Neural progenitor cell (in vitro differentiated cells): ENCODE measurements at regions not wholly inside any gene's neighbourhood (a gene's known extent, or its start where the extent isn't known, plus 50 kb on each side); places are given as distances from the start of the nearest gene placed in this dataset.
"Not testable (repeated sequence)": the region's sequence is repeated elsewhere in the genome, so short reads cannot be mapped to it uniquely, and the experiment has no call there.

Source experiments
- DNase-seq: peaks from one replicate; pipeline ENCODE4 v3.0.0-alpha.2; 2016; ENCODE audit warnings: low spot score
- H2AFZ ChIP-seq: fragments of 200-600 bp; sonication (generic); replicated peaks from 2 replicates; pipeline ENCODE4 v1.6.1; 2016; ENCODE audit warnings: antibody characterized with exemption
- H3F3A ChIP-seq: fragments of 200-600 bp; sonication (generic); 2 replicates; pipeline ENCODE4 v1.6.1; 2016; ENCODE audit warnings: antibody characterized with exemption, low read depth
- H3K27ac ChIP-seq: fragments of 200-600 bp; sonication (generic); 2 replicates; pipeline ENCODE4 v1.5.1; 2016; ENCODE audit warnings: mild to moderate bottlenecking
- H3K27me3 ChIP-seq: fragments of 200-600 bp; sonication (generic); 2 replicates; pipeline ENCODE4 v1.6.1; 2016; ENCODE audit warnings: mild to moderate bottlenecking, moderate library complexity
- H3K36me3 ChIP-seq: fragments of 200-600 bp; sonication (generic); 2 replicates; pipeline ENCODE4 v1.5.1; 2016
- H3K4me1 ChIP-seq: fragments of 200-600 bp; sonication (generic); 2 replicates; pipeline ENCODE4 v1.6.1; 2016; ENCODE audit warnings: mixed run types
- H3K4me2 ChIP-seq: fragments of 200-600 bp; sonication (generic); 2 replicates; pipeline ENCODE4 v1.6.1; 2016
- H3K4me3 ChIP-seq: fragments of 200-600 bp; sonication (generic); 2 replicates; pipeline ENCODE4 v1.5.1; 2016
- H3K79me2 ChIP-seq: fragments of 200-600 bp; sonication (generic); 2 replicates; pipeline ENCODE4 v1.6.1; 2016; ENCODE audit warnings: low read depth
- H3K9ac ChIP-seq: fragments of 200-600 bp; sonication (generic); 2 replicates; pipeline ENCODE4 v1.6.1; 2016
- H3K9me3 ChIP-seq: fragments of 200-600 bp; sonication (generic); 2 replicates; pipeline ENCODE4 v1.5.1; 2016; ENCODE audit warnings: low read depth
- H4K20me1 ChIP-seq: fragments of 200-600 bp; sonication (generic); 2 replicates; pipeline ENCODE4 v1.6.1; 2016; ENCODE audit warnings: low read depth
- H3K27ac Mint-ChIP-seq: 3 replicates; pipeline ENCODE4 v1.8.0; 2021; ENCODE audit warnings: mixed read lengths
- H3K27me3 Mint-ChIP-seq: 2 replicates; pipeline ENCODE4 v1.8.0; 2022; ENCODE audit warnings: low read depth, mild to moderate bottlenecking, inconsistent platforms, moderate library complexity, mixed read lengths; ENCODE audit not compliant: insufficient read depth
- H3K36me3 Mint-ChIP-seq: 3 replicates; pipeline ENCODE4 v1.8.0; 2021; ENCODE audit warnings: mixed read lengths
- H3K4me1 Mint-ChIP-seq: 3 replicates; pipeline ENCODE4 v1.8.0; 2021; ENCODE audit warnings: mixed read lengths
- H3K4me3 Mint-ChIP-seq: 3 replicates; pipeline ENCODE4 v1.8.0; 2021; ENCODE audit warnings: mild to moderate bottlenecking, moderate library complexity, mixed read lengths
- H3K9me3 Mint-ChIP-seq: 3 replicates; pipeline ENCODE4 v1.8.0; 2020; ENCODE audit warnings: mixed read lengths
- CTCF ChIP-seq: fragments of 200-600 bp; sonication (generic); IDR thresholded peaks from 2 replicates; pipeline ENCODE4 v1.5.1; 2017; ENCODE audit warnings: antibody characterized with exemption, mild to moderate bottlenecking
- EZH2 ChIP-seq: fragments of 200-600 bp; sonication (generic); IDR thresholded peaks from 2 replicates; pipeline ENCODE4 v1.6.1; 2017; ENCODE audit warnings: antibody characterized with exemption, mild to moderate bottlenecking, moderate library complexity
- EZH2phosphoT487 ChIP-seq: fragments of 200-600 bp; sonication (generic); IDR thresholded peaks from 2 replicates; pipeline ENCODE4 v1.6.1; 2017; ENCODE audit warnings: antibody characterized with exemption

GRCh38 chr6:112539355-112539754, 192.2 kb downstream of the RFPL4B start:
- Mint-ChIP-seq H3K9me3 (peaks cover 43% of the 10 kb centered on the region), H3K27me3 (peaks cover 4% of the 10 kb centered on the region), H3K36me3 (peaks cover 7% of the 10 kb centered on the region), H3K27ac (no peak overlapping the region), H3K4me3 (no peak overlapping the region), H3K4me1 (no peaks in the 10 kb centered on the region)
- no peaks in the 10 kb centered on the region for H3K79me2 ChIP-seq
- no peak overlapping the region for H2AFZ ChIP-seq
- no peaks in the 10 kb centered on the region for H3K36me3 ChIP-seq
- H3K27ac ChIP-seq, result no peak overlapping the region
- no peak overlapping the region for H3K4me3 ChIP-seq
- H3K27me3 ChIP-seq, result no peaks in the 10 kb centered on the region
- no peaks in the 10 kb centered on the region for H3F3A ChIP-seq
- H3K4me2 ChIP-seq, result no peak overlapping the region
- no peak for DNase-seq
- H3K4me1 ChIP-seq, result no peaks in the 10 kb centered on the region
- H3K9me3 ChIP-seq, result peaks cover 6% of the 10 kb centered on the region
- H3K9ac ChIP-seq, result no peak overlapping the region
- no peaks in the 10 kb centered on the region for H4K20me1 ChIP-seq
- TF ChIP-seq CTCF (no peak), EZH2 (no peak), EZH2phosphoT487 (no peak)

GRCh38 chr6:112541847-112542246, 194.7 kb downstream of the RFPL4B start:
- H3K4me3 ChIP-seq, H2AFZ ChIP-seq, H3K9me3 ChIP-seq, H4K20me1 ChIP-seq, H3K27me3 Mint-ChIP-seq, H3K4me1 Mint-ChIP-seq, H3K27me3 ChIP-seq, H3K4me1 ChIP-seq, H3K9ac ChIP-seq, H3F3A ChIP-seq, H3K27ac Mint-ChIP-seq, H3K4me3 Mint-ChIP-seq, H3K36me3 ChIP-seq, DNase-seq, H3K79me2 ChIP-seq, H3K36me3 Mint-ChIP-seq, H3K4me2 ChIP-seq, H3K27ac ChIP-seq: not testable (repeated sequence)
- peaks cover 53% of the 10 kb centered on the region for H3K9me3 Mint-ChIP-seq

GRCh38 chr6:112547321-112548085, 200.4 kb downstream of the RFPL4B start:
- not testable (repeated sequence) for H3K4me3 ChIP-seq, H2AFZ ChIP-seq, H3K4me2 ChIP-seq, H3K27ac Mint-ChIP-seq, H3K36me3 Mint-ChIP-seq, H3K4me3 Mint-ChIP-seq, H3K27me3 Mint-ChIP-seq, H4K20me1 ChIP-seq, H3K9me3 ChIP-seq, H3K4me1 Mint-ChIP-seq, H3K36me3 ChIP-seq, H3F3A ChIP-seq, H3K9ac ChIP-seq, H3K4me1 ChIP-seq, DNase-seq, H3K27ac ChIP-seq, H3K27me3 ChIP-seq, H3K79me2 ChIP-seq
- peaks cover 49% of the 10 kb centered on the region for H3K9me3 Mint-ChIP-seq

GRCh38 chr6:112549749-112550148, 202.6 kb downstream of the RFPL4B start:
- TF ChIP-seq EZH2 (no peak), CTCF (no peak), EZH2phosphoT487 (no peak)
- Histone ChIP-seq H3K79me2 (no peaks in the 10 kb centered on the region), H3K4me2 (no peak overlapping the region), H3K36me3 (no peaks in the 10 kb centered on the region), H3K27me3 (no peaks in the 10 kb centered on the region), H3K9ac (no peak overlapping the region), H3F3A (no peaks in the 10 kb centered on the region), H2AFZ (no peak overlapping the region), H3K27ac (no peak overlapping the region), H4K20me1 (no peaks in the 10 kb centered on the region), H3K4me1 (no peaks in the 10 kb centered on the region), H3K9me3 (no peaks in the 10 kb centered on the region), H3K4me3 (no peak overlapping the region)
- H3K27me3 Mint-ChIP-seq, result no peaks in the 10 kb centered on the region
- H3K27ac Mint-ChIP-seq, result no peak overlapping the region
- DNase-seq, result no peak
- peaks cover 40% of the 10 kb centered on the region for H3K9me3 Mint-ChIP-seq
- peaks cover 2% of the 10 kb centered on the region for H3K36me3 Mint-ChIP-seq
- H3K4me3 Mint-ChIP-seq, result no peak overlapping the region
- H3K4me1 Mint-ChIP-seq, result no peaks in the 10 kb centered on the region
